Neural progenitor cell (in vitro differentiated cells): ENCODE measurements at regions not wholly inside any gene's neighbourhood (a gene's known extent, or its start where the extent isn't known, plus 50 kb on each side); places are given as distances from the start of the nearest gene placed in this dataset.

Experiments
- EZH2 ChIP-seq: fragments of 200-600 bp; sonication (generic); IDR thresholded peaks from 2 replicates; pipeline ENCODE4 v1.6.1; 2017; ENCODE audit warnings: antibody characterized with exemption, mild to moderate bottlenecking, moderate library complexity
- EZH2phosphoT487 ChIP-seq: fragments of 200-600 bp; sonication (generic); IDR thresholded peaks from 2 replicates; pipeline ENCODE4 v1.6.1; 2017; ENCODE audit warnings: antibody characterized with exemption
- TF ChIP-seq, protein P1 (sequence below): fragments of 200-600 bp; sonication (generic); IDR thresholded peaks from 2 replicates; pipeline ENCODE4 v1.5.1; 2017; ENCODE audit warnings: antibody characterized with exemption, mild to moderate bottlenecking

DNA sequence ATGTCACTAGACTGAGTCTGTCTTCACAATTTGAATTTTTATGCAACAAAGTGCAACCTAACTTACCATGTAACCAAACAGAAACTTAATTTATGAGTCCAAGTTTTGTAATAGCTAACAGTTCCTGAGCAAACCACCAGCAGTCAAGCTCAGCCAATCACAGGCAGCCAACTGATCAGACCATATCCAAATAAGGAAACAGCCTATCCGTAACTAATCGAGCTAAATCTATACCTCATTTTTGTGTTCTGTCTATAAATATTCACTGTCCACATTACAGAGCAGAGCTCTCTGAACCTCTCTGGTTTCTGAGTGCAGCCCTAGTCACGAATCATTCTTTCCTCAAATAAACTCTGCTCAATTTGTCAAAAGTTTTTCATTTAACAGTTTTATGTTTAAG, 367.6 kb downstream of the PRR32 start:
- TF ChIP-seq, protein P1, sequence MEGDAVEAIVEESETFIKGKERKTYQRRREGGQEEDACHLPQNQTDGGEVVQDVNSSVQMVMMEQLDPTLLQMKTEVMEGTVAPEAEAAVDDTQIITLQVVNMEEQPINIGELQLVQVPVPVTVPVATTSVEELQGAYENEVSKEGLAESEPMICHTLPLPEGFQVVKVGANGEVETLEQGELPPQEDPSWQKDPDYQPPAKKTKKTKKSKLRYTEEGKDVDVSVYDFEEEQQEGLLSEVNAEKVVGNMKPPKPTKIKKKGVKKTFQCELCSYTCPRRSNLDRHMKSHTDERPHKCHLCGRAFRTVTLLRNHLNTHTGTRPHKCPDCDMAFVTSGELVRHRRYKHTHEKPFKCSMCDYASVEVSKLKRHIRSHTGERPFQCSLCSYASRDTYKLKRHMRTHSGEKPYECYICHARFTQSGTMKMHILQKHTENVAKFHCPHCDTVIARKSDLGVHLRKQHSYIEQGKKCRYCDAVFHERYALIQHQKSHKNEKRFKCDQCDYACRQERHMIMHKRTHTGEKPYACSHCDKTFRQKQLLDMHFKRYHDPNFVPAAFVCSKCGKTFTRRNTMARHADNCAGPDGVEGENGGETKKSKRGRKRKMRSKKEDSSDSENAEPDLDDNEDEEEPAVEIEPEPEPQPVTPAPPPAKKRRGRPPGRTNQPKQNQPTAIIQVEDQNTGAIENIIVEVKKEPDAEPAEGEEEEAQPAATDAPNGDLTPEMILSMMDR, result no peak
- no peak for TF ChIP-seq EZH2phosphoT487
- no peak for TF ChIP-seq EZH2
